WTC11 (cell line): ENCODE measurements at regions not wholly inside any gene's neighbourhood (a gene's known extent, or its start where the extent isn't known, plus 50 kb on each side); places are given as distances from the start of the nearest gene placed in this dataset.

Experiments
- NR3C1 ChIP-seq: sonication (generic); formaldehyde crosslinking; conservative IDR thresholded peaks from 2 replicates; pipeline ENCODE4 v1.8.1; 2023; ENCODE audit warnings: low read depth, mild to moderate bottlenecking, missing genetic modification reagents
- TCF7 ChIP-seq: sonication (generic); formaldehyde crosslinking; IDR thresholded peaks from 2 replicates; pipeline ENCODE4 v1.8.0; 2022; ENCODE audit warnings: mild to moderate bottlenecking, low read depth, missing genetic modification reagents, moderate library complexity
- ZBTB21 ChIP-seq: sonication (generic); formaldehyde crosslinking; IDR thresholded peaks from 2 replicates; pipeline ENCODE4 v1.8.1; 2023; ENCODE audit warnings: mild to moderate bottlenecking, missing genetic modification reagents, borderline replicate concordance
- ZNF138 ChIP-seq: sonication (generic); formaldehyde crosslinking; conservative IDR thresholded peaks from 2 replicates; pipeline ENCODE4 v1.8.1; 2022; ENCODE audit warnings: mild to moderate bottlenecking, moderate library complexity, missing genetic modification reagents
- ZNF232 ChIP-seq: sonication (generic); formaldehyde crosslinking; IDR thresholded peaks from 2 replicates; pipeline ENCODE4 v1.8.0; 2022; ENCODE audit warnings: mild to moderate bottlenecking, missing genetic modification reagents
- TF ChIP-seq, protein P1 (sequence below): fragments of 200-600 bp; IDR thresholded peaks from 2 replicates; pipeline ENCODE4 v1.8.0; 2022; ENCODE audit warnings: antibody characterized with exemption
- TF ChIP-seq, protein P2 (sequence below): sonication (generic); formaldehyde crosslinking; IDR thresholded peaks from 2 replicates; pipeline ENCODE4 v1.8.0; 2022; ENCODE audit warnings: missing genetic modification reagents
- TF ChIP-seq, protein P3 (sequence below): sonication (generic); formaldehyde crosslinking; IDR thresholded peaks from 2 replicates; pipeline ENCODE4 v1.8.0; 2022; ENCODE audit warnings: mild to moderate bottlenecking, missing genetic modification reagents
- TF ChIP-seq, protein P4 (sequence below): sonication (generic); formaldehyde crosslinking; IDR thresholded peaks from 2 replicates; pipeline ENCODE4 v1.8.1; 2023; ENCODE audit warnings: mild to moderate bottlenecking, missing genetic modification reagents, borderline replicate concordance
- TF ChIP-seq, protein P5 (sequence below): sonication (generic); formaldehyde crosslinking; conservative IDR thresholded peaks from 2 replicates; pipeline ENCODE4 v1.8.1; 2022; ENCODE audit warnings: mild to moderate bottlenecking, missing genetic modification reagents
- TF ChIP-seq, protein P6 (sequence below): sonication (generic); formaldehyde crosslinking; IDR thresholded peaks from 2 replicates; pipeline ENCODE4 v1.8.1; 2023; ENCODE audit warnings: mild to moderate bottlenecking, missing genetic modification reagents
- TF ChIP-seq, protein P7 (sequence below): sonication (generic); formaldehyde crosslinking; IDR thresholded peaks from 2 replicates; pipeline ENCODE4 v1.8.1; 2022; ENCODE audit warnings: low read depth, missing genetic modification reagents, borderline replicate concordance
- TF ChIP-seq, protein P8 (sequence below): fragments of 250-450 bp; sonication (Bioruptor Pico); IDR thresholded peaks from 2 replicates; pipeline ENCODE4 v2.1.2; 2022; ENCODE audit warnings: mild to moderate bottlenecking, moderate library complexity

DNA sequence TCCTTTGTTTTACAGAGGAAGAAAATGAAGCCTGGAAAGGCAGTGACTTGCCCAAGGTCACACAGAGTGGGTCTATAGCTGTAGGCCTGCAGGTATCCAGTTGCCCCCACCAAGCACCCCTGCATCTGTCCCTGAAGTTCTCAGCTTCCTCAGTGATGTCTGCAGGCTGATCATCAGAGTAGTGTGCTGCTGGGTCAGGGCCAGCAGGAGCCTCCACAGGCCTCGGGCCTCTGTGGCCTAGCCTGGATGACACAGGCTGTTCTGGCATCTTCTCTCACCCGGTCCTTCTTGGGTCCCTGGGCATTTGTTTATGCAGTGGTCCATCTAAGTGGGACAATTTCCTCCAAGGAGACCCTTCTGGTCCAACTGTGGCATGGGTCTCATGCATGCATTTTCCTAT lies 74.8 kb upstream of the E2F8 start:
- TF ChIP-seq, protein P1, sequence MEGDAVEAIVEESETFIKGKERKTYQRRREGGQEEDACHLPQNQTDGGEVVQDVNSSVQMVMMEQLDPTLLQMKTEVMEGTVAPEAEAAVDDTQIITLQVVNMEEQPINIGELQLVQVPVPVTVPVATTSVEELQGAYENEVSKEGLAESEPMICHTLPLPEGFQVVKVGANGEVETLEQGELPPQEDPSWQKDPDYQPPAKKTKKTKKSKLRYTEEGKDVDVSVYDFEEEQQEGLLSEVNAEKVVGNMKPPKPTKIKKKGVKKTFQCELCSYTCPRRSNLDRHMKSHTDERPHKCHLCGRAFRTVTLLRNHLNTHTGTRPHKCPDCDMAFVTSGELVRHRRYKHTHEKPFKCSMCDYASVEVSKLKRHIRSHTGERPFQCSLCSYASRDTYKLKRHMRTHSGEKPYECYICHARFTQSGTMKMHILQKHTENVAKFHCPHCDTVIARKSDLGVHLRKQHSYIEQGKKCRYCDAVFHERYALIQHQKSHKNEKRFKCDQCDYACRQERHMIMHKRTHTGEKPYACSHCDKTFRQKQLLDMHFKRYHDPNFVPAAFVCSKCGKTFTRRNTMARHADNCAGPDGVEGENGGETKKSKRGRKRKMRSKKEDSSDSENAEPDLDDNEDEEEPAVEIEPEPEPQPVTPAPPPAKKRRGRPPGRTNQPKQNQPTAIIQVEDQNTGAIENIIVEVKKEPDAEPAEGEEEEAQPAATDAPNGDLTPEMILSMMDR: no peak
- no peak for TF ChIP-seq NR3C1 (CRISPR knock-in tag)
- TF ChIP-seq TCF7 (CRISPR knock-in tag): no peak
- TF ChIP-seq ZBTB21 (CRISPR knock-in tag): no peak
- TF ChIP-seq, protein P2, sequence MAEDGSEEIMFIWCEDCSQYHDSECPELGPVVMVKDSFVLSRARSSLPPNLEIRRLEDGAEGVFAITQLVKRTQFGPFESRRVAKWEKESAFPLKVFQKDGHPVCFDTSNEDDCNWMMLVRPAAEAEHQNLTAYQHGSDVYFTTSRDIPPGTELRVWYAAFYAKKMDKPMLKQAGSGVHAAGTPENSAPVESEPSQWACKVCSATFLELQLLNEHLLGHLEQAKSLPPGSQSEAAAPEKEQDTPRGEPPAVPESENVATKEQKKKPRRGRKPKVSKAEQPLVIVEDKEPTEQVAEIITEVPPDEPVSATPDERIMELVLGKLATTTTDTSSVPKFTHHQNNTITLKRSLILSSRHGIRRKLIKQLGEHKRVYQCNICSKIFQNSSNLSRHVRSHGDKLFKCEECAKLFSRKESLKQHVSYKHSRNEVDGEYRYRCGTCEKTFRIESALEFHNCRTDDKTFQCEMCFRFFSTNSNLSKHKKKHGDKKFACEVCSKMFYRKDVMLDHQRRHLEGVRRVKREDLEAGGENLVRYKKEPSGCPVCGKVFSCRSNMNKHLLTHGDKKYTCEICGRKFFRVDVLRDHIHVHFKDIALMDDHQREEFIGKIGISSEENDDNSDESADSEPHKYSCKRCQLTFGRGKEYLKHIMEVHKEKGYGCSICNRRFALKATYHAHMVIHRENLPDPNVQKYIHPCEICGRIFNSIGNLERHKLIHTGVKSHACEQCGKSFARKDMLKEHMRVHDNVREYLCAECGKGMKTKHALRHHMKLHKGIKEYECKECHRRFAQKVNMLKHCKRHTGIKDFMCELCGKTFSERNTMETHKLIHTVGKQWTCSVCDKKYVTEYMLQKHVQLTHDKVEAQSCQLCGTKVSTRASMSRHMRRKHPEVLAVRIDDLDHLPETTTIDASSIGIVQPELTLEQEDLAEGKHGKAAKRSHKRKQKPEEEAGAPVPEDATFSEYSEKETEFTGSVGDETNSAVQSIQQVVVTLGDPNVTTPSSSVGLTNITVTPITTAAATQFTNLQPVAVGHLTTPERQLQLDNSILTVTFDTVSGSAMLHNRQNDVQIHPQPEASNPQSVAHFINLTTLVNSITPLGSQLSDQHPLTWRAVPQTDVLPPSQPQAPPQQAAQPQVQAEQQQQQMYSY (CRISPR knock-in tag): no peak
- TF ChIP-seq, protein P3, sequence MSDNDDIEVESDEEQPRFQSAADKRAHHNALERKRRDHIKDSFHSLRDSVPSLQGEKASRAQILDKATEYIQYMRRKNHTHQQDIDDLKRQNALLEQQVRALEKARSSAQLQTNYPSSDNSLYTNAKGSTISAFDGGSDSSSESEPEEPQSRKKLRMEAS (CRISPR knock-in tag): no peak
- TF ChIP-seq ZNF138 (CRISPR knock-in tag): no peak
- TF ChIP-seq, protein P4, sequence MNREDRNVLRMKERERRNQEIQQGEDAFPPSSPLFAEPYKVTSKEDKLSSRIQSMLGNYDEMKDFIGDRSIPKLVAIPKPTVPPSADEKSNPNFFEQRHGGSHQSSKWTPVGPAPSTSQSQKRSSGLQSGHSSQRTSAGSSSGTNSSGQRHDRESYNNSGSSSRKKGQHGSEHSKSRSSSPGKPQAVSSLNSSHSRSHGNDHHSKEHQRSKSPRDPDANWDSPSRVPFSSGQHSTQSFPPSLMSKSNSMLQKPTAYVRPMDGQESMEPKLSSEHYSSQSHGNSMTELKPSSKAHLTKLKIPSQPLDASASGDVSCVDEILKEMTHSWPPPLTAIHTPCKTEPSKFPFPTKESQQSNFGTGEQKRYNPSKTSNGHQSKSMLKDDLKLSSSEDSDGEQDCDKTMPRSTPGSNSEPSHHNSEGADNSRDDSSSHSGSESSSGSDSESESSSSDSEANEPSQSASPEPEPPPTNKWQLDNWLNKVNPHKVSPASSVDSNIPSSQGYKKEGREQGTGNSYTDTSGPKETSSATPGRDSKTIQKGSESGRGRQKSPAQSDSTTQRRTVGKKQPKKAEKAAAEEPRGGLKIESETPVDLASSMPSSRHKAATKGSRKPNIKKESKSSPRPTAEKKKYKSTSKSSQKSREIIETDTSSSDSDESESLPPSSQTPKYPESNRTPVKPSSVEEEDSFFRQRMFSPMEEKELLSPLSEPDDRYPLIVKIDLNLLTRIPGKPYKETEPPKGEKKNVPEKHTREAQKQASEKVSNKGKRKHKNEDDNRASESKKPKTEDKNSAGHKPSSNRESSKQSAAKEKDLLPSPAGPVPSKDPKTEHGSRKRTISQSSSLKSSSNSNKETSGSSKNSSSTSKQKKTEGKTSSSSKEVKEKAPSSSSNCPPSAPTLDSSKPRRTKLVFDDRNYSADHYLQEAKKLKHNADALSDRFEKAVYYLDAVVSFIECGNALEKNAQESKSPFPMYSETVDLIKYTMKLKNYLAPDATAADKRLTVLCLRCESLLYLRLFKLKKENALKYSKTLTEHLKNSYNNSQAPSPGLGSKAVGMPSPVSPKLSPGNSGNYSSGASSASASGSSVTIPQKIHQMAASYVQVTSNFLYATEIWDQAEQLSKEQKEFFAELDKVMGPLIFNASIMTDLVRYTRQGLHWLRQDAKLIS (CRISPR knock-in tag): no peak
- TF ChIP-seq, protein P5, sequence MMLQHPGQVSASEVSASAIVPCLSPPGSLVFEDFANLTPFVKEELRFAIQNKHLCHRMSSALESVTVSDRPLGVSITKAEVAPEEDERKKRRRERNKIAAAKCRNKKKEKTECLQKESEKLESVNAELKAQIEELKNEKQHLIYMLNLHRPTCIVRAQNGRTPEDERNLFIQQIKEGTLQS (CRISPR knock-in tag): no peak
- TF ChIP-seq, protein P6, sequence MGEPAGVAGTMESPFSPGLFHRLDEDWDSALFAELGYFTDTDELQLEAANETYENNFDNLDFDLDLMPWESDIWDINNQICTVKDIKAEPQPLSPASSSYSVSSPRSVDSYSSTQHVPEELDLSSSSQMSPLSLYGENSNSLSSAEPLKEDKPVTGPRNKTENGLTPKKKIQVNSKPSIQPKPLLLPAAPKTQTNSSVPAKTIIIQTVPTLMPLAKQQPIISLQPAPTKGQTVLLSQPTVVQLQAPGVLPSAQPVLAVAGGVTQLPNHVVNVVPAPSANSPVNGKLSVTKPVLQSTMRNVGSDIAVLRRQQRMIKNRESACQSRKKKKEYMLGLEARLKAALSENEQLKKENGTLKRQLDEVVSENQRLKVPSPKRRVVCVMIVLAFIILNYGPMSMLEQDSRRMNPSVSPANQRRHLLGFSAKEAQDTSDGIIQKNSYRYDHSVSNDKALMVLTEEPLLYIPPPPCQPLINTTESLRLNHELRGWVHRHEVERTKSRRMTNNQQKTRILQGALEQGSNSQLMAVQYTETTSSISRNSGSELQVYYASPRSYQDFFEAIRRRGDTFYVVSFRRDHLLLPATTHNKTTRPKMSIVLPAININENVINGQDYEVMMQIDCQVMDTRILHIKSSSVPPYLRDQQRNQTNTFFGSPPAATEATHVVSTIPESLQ: no peak
- TF ChIP-seq, protein P7, sequence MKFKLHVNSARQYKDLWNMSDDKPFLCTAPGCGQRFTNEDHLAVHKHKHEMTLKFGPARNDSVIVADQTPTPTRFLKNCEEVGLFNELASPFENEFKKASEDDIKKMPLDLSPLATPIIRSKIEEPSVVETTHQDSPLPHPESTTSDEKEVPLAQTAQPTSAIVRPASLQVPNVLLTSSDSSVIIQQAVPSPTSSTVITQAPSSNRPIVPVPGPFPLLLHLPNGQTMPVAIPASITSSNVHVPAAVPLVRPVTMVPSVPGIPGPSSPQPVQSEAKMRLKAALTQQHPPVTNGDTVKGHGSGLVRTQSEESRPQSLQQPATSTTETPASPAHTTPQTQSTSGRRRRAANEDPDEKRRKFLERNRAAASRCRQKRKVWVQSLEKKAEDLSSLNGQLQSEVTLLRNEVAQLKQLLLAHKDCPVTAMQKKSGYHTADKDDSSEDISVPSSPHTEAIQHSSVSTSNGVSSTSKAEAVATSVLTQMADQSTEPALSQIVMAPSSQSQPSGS (CRISPR knock-in tag): no peak
- TF ChIP-seq, protein P8, sequence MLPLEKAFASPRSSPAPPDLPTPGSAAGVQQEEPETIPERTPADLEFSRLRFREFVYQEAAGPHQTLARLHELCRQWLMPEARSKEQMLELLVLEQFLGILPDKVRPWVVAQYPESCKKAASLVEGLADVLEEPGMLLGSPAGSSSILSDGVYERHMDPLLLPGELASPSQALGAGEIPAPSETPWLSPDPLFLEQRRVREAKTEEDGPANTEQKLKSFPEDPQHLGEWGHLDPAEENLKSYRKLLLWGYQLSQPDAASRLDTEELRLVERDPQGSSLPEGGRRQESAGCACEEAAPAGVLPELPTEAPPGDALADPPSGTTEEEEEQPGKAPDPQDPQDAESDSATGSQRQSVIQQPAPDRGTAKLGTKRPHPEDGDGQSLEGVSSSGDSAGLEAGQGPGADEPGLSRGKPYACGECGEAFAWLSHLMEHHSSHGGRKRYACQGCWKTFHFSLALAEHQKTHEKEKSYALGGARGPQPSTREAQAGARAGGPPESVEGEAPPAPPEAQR (CRISPR knock-in tag): no peak
- no peak for TF ChIP-seq ZNF232
